Type B pancreatic cell (in vitro differentiated cells): ENCODE measurements at regions not wholly inside any gene's neighbourhood (a gene's known extent, or its start where the extent isn't known, plus 50 kb on each side); places are given as distances from the start of the nearest gene placed in this dataset.
"Not testable (repeated sequence)": the region's sequence is repeated elsewhere in the genome, so short reads cannot be mapped to it uniquely, and the experiment has no call there.

Experiments
- DNase-seq: peaks from one replicate; pipeline ENCODE4 v3.0.0; 2021; ENCODE audit warnings: mixed read lengths; ENCODE audit not compliant: unreplicated experiment; ENCODE audit errors: extremely low spot score
- H3K27ac Mint-ChIP-seq: 2 replicates; pipeline ENCODE4 v1.8.0; 2021; ENCODE audit warnings: mild to moderate bottlenecking, mixed read lengths
- H3K27me3 Mint-ChIP-seq: 2 replicates; pipeline ENCODE4 v1.8.0; 2021; ENCODE audit warnings: mixed read lengths
- H3K36me3 Mint-ChIP-seq: 2 replicates; pipeline ENCODE4 v1.8.0; 2021; ENCODE audit warnings: mixed read lengths
- H3K4me1 Mint-ChIP-seq: one replicate; pipeline ENCODE4 v1.8.0; 2021; ENCODE audit warnings: mixed read lengths; ENCODE audit not compliant: unreplicated experiment
- H3K4me3 Mint-ChIP-seq: 2 replicates; pipeline ENCODE4 v1.8.0; 2021; ENCODE audit warnings: mild to moderate bottlenecking, mixed read lengths
- H3K9me3 Mint-ChIP-seq: 2 replicates; pipeline ENCODE4 v1.8.0; 2021; ENCODE audit warnings: mixed read lengths
- TF ChIP-seq, protein P1 (sequence below): fragments of 200-600 bp; sonication (generic); conservative IDR thresholded peaks from 2 replicates; pipeline ENCODE4 v1.5.0; 2021; ENCODE audit warnings: antibody characterized with exemption, mild to moderate bottlenecking

- no peaks in the 10 kb centered on the region for H3K4me1 Mint-ChIP-seq
- H3K36me3 Mint-ChIP-seq, result peaks cover 4% of the 10 kb centered on the region
- no peak overlapping the region for H3K27ac Mint-ChIP-seq
- TF ChIP-seq, protein P1, sequence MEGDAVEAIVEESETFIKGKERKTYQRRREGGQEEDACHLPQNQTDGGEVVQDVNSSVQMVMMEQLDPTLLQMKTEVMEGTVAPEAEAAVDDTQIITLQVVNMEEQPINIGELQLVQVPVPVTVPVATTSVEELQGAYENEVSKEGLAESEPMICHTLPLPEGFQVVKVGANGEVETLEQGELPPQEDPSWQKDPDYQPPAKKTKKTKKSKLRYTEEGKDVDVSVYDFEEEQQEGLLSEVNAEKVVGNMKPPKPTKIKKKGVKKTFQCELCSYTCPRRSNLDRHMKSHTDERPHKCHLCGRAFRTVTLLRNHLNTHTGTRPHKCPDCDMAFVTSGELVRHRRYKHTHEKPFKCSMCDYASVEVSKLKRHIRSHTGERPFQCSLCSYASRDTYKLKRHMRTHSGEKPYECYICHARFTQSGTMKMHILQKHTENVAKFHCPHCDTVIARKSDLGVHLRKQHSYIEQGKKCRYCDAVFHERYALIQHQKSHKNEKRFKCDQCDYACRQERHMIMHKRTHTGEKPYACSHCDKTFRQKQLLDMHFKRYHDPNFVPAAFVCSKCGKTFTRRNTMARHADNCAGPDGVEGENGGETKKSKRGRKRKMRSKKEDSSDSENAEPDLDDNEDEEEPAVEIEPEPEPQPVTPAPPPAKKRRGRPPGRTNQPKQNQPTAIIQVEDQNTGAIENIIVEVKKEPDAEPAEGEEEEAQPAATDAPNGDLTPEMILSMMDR, result no peak
- no peaks in the 10 kb centered on the region for H3K27me3 Mint-ChIP-seq
- H3K4me3 Mint-ChIP-seq, result no peak overlapping the region
- DNase-seq, result no peak
- peaks cover 7% of the 10 kb centered on the region for H3K9me3 Mint-ChIP-seq
Measured at GRCh38 chr9:99497641-99498040, 275.6 kb downstream of the SEC61B start.

DNA sequence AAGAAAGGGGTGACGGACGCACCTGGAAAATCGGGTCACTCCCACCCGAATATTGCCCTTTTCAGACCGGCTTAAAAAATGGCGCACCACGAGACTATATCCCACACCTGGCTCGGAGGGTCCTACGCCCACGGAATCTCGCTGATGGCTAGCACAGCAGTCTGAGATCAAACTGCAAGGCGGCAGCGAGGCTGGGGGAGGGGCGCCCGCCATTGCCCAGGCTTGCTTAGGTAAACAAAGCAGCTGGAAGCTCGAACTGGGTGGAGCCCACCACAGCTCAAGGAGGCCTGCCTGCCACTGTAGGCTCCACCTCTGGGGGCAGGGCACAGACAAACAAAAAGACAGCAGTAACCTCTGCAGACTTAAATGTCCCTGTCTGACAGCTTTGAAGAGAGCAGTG lies 276.9 kb downstream of the SEC61B start:
- not testable (repeated sequence) for H3K27me3 Mint-ChIP-seq, H3K9me3 Mint-ChIP-seq, DNase-seq, H3K4me1 Mint-ChIP-seq, H3K36me3 Mint-ChIP-seq, H3K27ac Mint-ChIP-seq
- peak overlapping the region; percentile 65 for H3K4me3 Mint-ChIP-seq

DNA sequence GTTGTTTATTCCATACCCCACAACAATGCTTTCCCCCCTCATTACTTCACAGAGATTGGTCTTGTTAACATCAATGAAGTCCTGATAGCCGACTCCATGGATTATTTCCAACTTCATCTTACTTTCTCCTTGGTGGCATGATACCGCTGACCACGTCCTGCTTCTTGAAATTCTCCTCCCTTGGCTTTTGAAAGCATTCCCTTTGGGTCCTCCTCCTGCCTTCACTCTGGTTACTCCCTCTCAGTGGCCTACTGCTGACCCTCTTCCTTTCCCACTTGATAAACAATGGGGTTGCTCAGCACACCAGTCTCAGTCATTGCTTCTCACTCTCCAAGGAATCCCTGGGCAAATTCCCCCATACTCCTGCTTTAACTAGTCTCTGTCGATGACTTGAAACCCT lies 283.9 kb downstream of the SEC61B start:
- Mint-ChIP-seq H3K36me3 (no peaks in the 10 kb centered on the region), H3K4me1 (peaks cover 5% of the 10 kb centered on the region)
- no peak for DNase-seq

DNA sequence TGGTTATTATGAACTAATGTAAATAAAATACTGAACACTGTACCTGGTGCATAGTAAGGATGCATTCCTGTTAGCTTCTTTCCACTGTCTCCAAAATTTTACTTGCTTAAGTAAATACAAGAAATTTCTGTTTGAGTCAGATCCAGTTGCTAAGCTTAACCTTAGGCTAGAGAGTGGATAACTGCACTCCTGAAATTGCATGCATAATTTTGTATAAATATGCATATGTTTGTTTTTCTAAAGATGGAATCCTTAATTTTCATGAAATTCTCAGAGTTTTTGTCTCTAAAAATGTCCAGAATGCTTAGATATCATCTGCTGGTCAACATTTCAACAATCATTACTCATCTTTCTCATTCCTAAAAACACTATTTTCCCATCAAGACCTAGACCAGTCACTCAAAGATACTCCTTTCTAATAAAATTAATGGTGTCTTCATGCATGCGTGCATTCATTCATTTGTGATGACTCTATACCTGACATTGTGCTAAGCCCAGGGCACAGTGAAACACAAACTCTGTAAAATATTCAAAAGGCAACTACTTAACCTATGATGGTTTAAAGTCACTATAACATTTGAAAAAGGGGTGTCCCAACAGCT lies 284.8 kb downstream of the SEC61B start:
- Mint-ChIP-seq H3K36me3 (no peaks in the 10 kb centered on the region), H3K4me1 (peaks cover 5% of the 10 kb centered on the region), H3K4me3 (no peak overlapping the region), H3K27me3 (no peaks in the 10 kb centered on the region), H3K9me3 (no peaks in the 10 kb centered on the region), H3K27ac (no peak overlapping the region)
- TF ChIP-seq, protein P1, result no peak
- DNase-seq, result no peak

More for the DNA sequence above, 283.9 kb downstream of the SEC61B start:
- TF ChIP-seq, protein P1, result no peak
- Mint-ChIP-seq H3K27me3 (no peaks in the 10 kb centered on the region), H3K9me3 (no peaks in the 10 kb centered on the region), H3K4me3 (no peak overlapping the region), H3K27ac (no peak overlapping the region)

- no peak overlapping the region for H3K4me3 Mint-ChIP-seq
- H3K36me3 Mint-ChIP-seq, result no peaks in the 10 kb centered on the region
- H3K9me3 Mint-ChIP-seq, result no peaks in the 10 kb centered on the region
- peaks cover 5% of the 10 kb centered on the region for H3K4me1 Mint-ChIP-seq
- TF ChIP-seq, protein P1, result no peak
- no peak overlapping the region for H3K27ac Mint-ChIP-seq
- H3K27me3 Mint-ChIP-seq, result no peaks in the 10 kb centered on the region
- DNase-seq, result no peak
Measured at GRCh38 chr9:99509065-99509745, 287.1 kb downstream of the SEC61B start.

DNA sequence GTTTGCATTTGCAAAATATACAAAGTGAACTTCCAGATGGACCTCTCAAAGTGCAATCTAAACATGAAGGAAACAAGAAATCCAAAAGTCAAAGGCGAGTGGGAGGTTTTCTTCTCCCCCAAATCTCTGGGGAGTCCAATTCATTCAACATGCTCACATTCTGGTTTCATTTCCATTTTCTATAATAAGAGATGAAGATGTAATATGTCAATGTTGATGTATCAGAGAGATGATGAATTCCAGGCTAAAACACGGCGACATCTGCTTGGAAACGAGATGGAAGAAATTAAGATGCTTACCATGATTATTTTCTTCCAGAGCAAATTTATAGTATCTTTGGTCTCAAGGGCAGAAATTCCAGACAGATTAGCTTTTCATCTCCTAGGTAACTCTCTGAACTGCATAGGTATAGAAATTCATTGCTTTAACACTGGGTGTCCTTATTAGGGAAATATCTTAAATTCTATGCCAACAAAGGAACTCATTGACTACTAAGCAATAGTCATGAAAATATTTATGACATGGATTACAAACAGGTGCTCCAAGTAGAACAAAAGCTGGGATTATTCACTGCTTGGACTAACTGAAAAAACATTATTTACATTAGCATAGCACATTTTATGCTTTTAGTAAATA lies 287.9 kb downstream of the SEC61B start:
- Mint-ChIP-seq H3K27me3 (no peaks in the 10 kb centered on the region), H3K9me3 (no peaks in the 10 kb centered on the region), H3K4me3 (no peak overlapping the region), H3K27ac (no peak overlapping the region), H3K36me3 (no peaks in the 10 kb centered on the region), H3K4me1 (peaks cover 5% of the 10 kb centered on the region)
- DNase-seq, result no peak
- TF ChIP-seq, protein P1, result no peak
